Lung microvascular endothelial cell (primary cell): ENCODE measurements at regions not wholly inside any gene's neighbourhood (a gene's known extent, or its start where the extent isn't known, plus 50 kb on each side); places are given as distances from the start of the nearest gene placed in this dataset.

Experiments
- DNase-seq, 2 donors: peaks; one replicate each; pipeline versions ENCODE4 v3.0.0 to v3.0.0-alpha.2; 2010; ENCODE audit warnings: low read depth in 2 of 2

GRCh38 chr4:22877486-22878052 lies 184.8 kb downstream of the GBA3 start:
- DNase-seq: no peak

DNA sequence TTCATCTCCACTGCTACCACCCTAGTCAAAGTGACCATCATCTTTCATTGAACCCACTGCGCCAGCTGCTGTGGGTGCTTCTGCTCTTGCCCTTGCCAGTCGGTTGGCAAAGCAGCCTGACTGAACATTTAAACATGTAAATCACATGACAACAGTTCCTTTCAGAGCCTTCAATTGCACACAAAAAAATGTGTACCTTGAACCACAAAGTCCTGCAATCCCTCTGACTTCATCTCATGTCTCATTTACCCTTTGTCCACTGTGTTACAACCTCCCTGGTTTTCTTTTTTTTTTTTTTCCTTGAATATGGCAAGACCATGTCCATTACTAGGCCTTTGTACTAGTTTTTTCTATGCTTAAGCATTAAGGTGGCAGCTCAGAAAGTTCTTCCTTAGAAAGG lies 183.5 kb downstream of the GBA3 start:
- no peak for DNase-seq

GRCh38 chr4:22875587-22876257 lies 183.0 kb downstream of the GBA3 start:
- no peak for DNase-seq

DNA sequence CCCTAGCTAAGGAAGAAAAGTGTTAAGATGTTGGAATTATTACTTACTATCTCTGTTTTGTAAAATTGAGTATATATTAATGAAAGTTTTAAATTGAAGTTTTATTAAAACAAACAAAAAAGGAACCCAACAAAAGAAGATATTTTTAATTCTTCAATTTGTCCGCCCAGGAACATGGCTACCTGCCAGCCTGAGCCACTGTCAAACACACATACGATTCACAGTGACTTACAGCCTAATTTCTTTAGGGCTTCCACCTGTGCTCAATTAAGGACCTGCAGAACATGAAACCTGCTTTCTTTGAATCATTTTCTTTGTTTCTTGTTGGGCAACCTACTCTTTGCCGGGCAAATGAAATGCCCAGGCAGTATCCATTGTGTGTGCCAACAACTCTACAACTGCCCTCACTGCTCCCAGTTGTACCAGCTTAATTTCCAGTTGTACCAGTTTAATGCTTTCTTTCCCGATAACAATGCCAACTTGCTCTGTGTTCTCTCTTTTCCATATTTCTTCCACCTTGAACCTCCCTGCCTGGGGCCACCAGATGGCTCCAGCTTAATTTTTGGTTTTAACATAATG lies 181.7 kb downstream of the GBA3 start:
- no peak for DNase-seq

GRCh38 chr4:22873899-22874298 lies 181.2 kb downstream of the GBA3 start:
- DNase-seq: no peak

DNA sequence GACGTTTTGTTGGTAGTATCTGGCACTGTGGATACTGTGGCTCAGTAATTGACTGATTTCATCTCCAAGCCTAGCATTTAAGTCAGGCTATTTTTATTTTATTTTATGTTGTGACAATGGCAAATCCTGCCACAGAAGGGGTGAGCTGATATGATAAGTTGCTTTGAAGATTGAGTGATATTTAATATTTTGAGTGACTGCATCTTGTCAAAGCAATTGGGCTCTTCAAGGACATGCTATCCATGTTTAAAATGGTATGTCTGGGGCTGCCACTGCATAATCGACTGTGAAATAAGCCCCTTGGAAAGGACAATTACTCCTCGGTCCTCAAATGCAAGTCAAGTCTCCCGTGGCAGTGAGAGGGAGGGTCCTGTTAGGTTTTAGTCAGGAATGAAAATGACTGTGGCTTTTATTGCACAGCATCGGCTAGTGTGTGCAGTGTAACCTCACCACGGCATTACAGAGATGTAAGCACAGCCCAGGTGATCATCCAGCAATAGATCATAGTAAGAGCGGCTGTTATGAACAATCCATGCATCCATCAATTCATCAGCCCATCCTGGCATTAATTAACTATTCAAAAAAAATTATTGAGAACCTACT lies 178.2 kb downstream of the GBA3 start:
- DNase-seq: no peak

DNA sequence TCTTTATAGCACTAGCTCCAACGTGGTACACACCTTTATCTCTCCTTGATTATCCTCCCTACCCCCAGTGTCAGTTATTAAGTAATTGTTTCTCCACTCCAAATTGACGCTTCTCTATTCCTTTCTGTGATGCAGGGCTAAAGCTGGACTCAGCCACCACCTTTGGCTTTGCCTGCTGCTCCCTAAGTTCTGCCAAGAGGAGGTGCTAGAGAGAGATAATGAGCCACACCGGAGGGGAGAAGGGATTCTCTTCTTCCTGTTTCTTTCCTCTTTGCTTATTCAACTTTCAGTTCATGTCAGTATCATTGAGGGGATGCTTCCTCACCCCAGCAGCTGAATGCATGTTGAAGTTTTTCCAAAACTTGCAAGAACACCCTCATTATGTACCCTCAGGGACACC lies 176.5 kb downstream of the GBA3 start:
- DNase-seq: no peak
